ENCODE measurements at regions not wholly inside any gene's neighbourhood (a gene's known extent, or its start where the extent isn't known, plus 50 kb on each side); places are given as distances from the start of the nearest gene placed in this dataset.

GRCh38 chr11:33532720-33533385 is 167.8 kb downstream of the C11orf91 start:
- H3K23ac ChIP-seq (ENCODE audit: low read depth, low read length, poor library complexity) = no peak overlapping the region
- no peaks in the 10 kb centered on the region for H3K27me3 ChIP-seq (ENCODE audit: control insufficient read depth in 3 of 3, insufficient read depth in 3 of 3, low read depth in 1 of 3, low read length in 3 of 3)
- H3K36me3 ChIP-seq (replicated peaks in 1 of 2; ENCODE audit: control insufficient read depth in 2 of 2, insufficient read depth in 2 of 2, low read length in 2 of 2) = no peaks in the 10 kb centered on the region
- H3K9me3 ChIP-seq (replicated peaks in 1 of 2; ENCODE audit: control insufficient read depth in 2 of 2, insufficient read depth in 1 of 2, low read depth in 1 of 2, low read length in 2 of 2) = no peaks in the 10 kb centered on the region
- H3K18ac ChIP-seq (ENCODE audit: low read length) = no peak overlapping the region
- H2BK120ac ChIP-seq (ENCODE audit: low read depth, low read length) = no peak overlapping the region
- no peaks in the 10 kb centered on the region for H3K79me1 ChIP-seq (ENCODE audit: low read depth, low read length)
- DNase-seq (ENCODE audit: low spot score) = no peak
- no CpG with 5 or more reads among the region's 6 CpGs for WGBS, 2 donors (ENCODE audit: extremely low coverage in 2 of 2, insufficient read length in 2 of 2, insufficient replicate concordance in 1 of 2)
- no peak overlapping the region for H2BK12ac ChIP-seq (ENCODE audit: low read length)
- H4K8ac ChIP-seq (ENCODE audit: low read depth, low read length) = no peak overlapping the region
- H2BK15ac ChIP-seq (ENCODE audit: low read length) = no peak overlapping the region
- H3K14ac ChIP-seq (ENCODE audit: low read length) = peak overlapping the region; percentile 42
- no peak overlapping the region for H3K27ac ChIP-seq (replicated peaks; ENCODE audit: low read length)
- no peak overlapping the region for H2BK5ac ChIP-seq (ENCODE audit: low read length)
- no peak overlapping the region for H3K4ac ChIP-seq (ENCODE audit: low read length)
- no peak overlapping the region for H3K9ac ChIP-seq (ENCODE audit: low read depth, low read length, poor library complexity)
- H2AFZ ChIP-seq (ENCODE audit: low read length) = no peak overlapping the region
- no peak overlapping the region for H3K4me2 ChIP-seq (ENCODE audit: insufficient read depth, low read length, poor library complexity, severe bottlenecking)
- H3K4me1 ChIP-seq (ENCODE audit: control insufficient read depth in 2 of 2, insufficient read depth in 1 of 2, low read depth in 1 of 2, low read length in 2 of 2) = peaks cover 0 to 1% of the 10 kb centered on the region in 2 donors
- no peak overlapping the region for H2AK5ac ChIP-seq (ENCODE audit: low read depth, low read length)
- no peak overlapping the region for H3K4me3 ChIP-seq (ENCODE audit: low read length in 2 of 2)
- no peak overlapping the region for H4K91ac ChIP-seq (ENCODE audit: low read depth, low read length, poor library complexity)

- Histone ChIP-seq H3K4me2 (ENCODE audit: insufficient read depth, low read length, poor library complexity, severe bottlenecking) (no peak overlapping the region), H2BK12ac (ENCODE audit: low read length) (no peak overlapping the region), H4K91ac (ENCODE audit: low read depth, low read length, poor library complexity) (no peak overlapping the region), H2BK5ac (ENCODE audit: low read length) (peak overlapping the region; percentile 13), H4K8ac (ENCODE audit: low read depth, low read length) (no peak overlapping the region), H2AK5ac (ENCODE audit: low read depth, low read length) (no peak overlapping the region), H3K79me1 (ENCODE audit: low read depth, low read length) (no peaks in the 10 kb centered on the region), H3K4me3 (ENCODE audit: low read length in 2 of 2) (no peak overlapping the region), H2BK15ac (ENCODE audit: low read length) (no peak overlapping the region), H3K18ac (ENCODE audit: low read length) (no peak overlapping the region), H3K4me1 (ENCODE audit: control insufficient read depth in 2 of 2, insufficient read depth in 1 of 2, low read depth in 1 of 2, low read length in 2 of 2) (peaks cover 0 to 1% of the 10 kb centered on the region in 2 donors), H3K14ac (ENCODE audit: low read length) (no peak overlapping the region), H3K23ac (ENCODE audit: low read depth, low read length, poor library complexity) (no peak overlapping the region), H2BK120ac (ENCODE audit: low read depth, low read length) (no peak overlapping the region), H3K36me3 (replicated peaks in 1 of 2; ENCODE audit: control insufficient read depth in 2 of 2, insufficient read depth in 2 of 2, low read length in 2 of 2) (no peaks in the 10 kb centered on the region), H3K27me3 (ENCODE audit: control insufficient read depth in 3 of 3, insufficient read depth in 3 of 3, low read depth in 1 of 3, low read length in 3 of 3) (no peaks in the 10 kb centered on the region), H3K4ac (ENCODE audit: low read length) (no peak overlapping the region), H3K9me3 (replicated peaks in 1 of 2; ENCODE audit: control insufficient read depth in 2 of 2, insufficient read depth in 1 of 2, low read depth in 1 of 2, low read length in 2 of 2) (no peaks in the 10 kb centered on the region), H2AFZ (ENCODE audit: low read length) (no peak overlapping the region), H3K27ac (replicated peaks; ENCODE audit: low read length) (no peak overlapping the region), H3K9ac (ENCODE audit: low read depth, low read length, poor library complexity) (no peak overlapping the region)
- DNase-seq (ENCODE audit: low spot score) = no peak
- no CpG with 5 or more reads among the region's 3 CpGs for WGBS, 2 donors (ENCODE audit: extremely low coverage in 2 of 2, insufficient read length in 2 of 2, insufficient replicate concordance in 1 of 2)
Measured at GRCh38 chr11:33532257-33532656, 168.4 kb downstream of the C11orf91 start.

- Histone ChIP-seq H2AFZ (ENCODE audit: low read length) (no peak overlapping the region), H4K91ac (ENCODE audit: low read depth, low read length, poor library complexity) (no peak overlapping the region), H3K9me3 (replicated peaks in 1 of 2; ENCODE audit: control insufficient read depth in 2 of 2, insufficient read depth in 1 of 2, low read depth in 1 of 2, low read length in 2 of 2) (no peaks in the 10 kb centered on the region), H3K79me1 (ENCODE audit: low read depth, low read length) (no peaks in the 10 kb centered on the region), H2AK5ac (ENCODE audit: low read depth, low read length) (no peak overlapping the region), H3K23ac (ENCODE audit: low read depth, low read length, poor library complexity) (no peak overlapping the region), H3K27ac (replicated peaks; ENCODE audit: low read length) (no peak overlapping the region), H3K4me3 (ENCODE audit: low read length in 2 of 2) (no peak overlapping the region), H2BK120ac (ENCODE audit: low read depth, low read length) (no peak overlapping the region), H2BK5ac (ENCODE audit: low read length) (peak overlapping the region; percentile 13), H2BK15ac (ENCODE audit: low read length) (no peak overlapping the region), H3K4ac (ENCODE audit: low read length) (no peak overlapping the region), H3K9ac (ENCODE audit: low read depth, low read length, poor library complexity) (no peak overlapping the region), H3K27me3 (ENCODE audit: control insufficient read depth in 3 of 3, insufficient read depth in 3 of 3, low read depth in 1 of 3, low read length in 3 of 3) (no peaks in the 10 kb centered on the region), H3K18ac (ENCODE audit: low read length) (no peak overlapping the region), H3K14ac (ENCODE audit: low read length) (no peak overlapping the region), H4K8ac (ENCODE audit: low read depth, low read length) (no peak overlapping the region), H3K36me3 (replicated peaks in 1 of 2; ENCODE audit: control insufficient read depth in 2 of 2, insufficient read depth in 2 of 2, low read length in 2 of 2) (no peaks in the 10 kb centered on the region), H3K4me1 (ENCODE audit: control insufficient read depth in 2 of 2, insufficient read depth in 1 of 2, low read depth in 1 of 2, low read length in 2 of 2) (peaks cover 0 to 1% of the 10 kb centered on the region in 2 donors), H3K4me2 (ENCODE audit: insufficient read depth, low read length, poor library complexity, severe bottlenecking) (no peak overlapping the region), H2BK12ac (ENCODE audit: low read length) (no peak overlapping the region)
- WGBS, 2 donors (ENCODE audit: extremely low coverage in 2 of 2, insufficient read length in 2 of 2, insufficient replicate concordance in 1 of 2) = no CpG with 5 or more reads among the region's 8 CpGs
- no peak for DNase-seq (ENCODE audit: low spot score)
Measured at GRCh38 chr11:33531743-33532181, 168.9 kb downstream of the C11orf91 start.

GRCh38 chr11:33530815-33531214 is 169.8 kb downstream of the C11orf91 start:
- H3K4ac ChIP-seq (ENCODE audit: low read length) = no peak overlapping the region
- H3K23ac ChIP-seq (ENCODE audit: low read depth, low read length, poor library complexity) = no peak overlapping the region
- no peak overlapping the region for H3K18ac ChIP-seq (ENCODE audit: low read length)
- H3K4me1 ChIP-seq (ENCODE audit: control insufficient read depth in 2 of 2, insufficient read depth in 1 of 2, low read depth in 1 of 2, low read length in 2 of 2) = peaks cover 0 to 1% of the 10 kb centered on the region in 2 donors
- no peaks in the 10 kb centered on the region for H3K79me1 ChIP-seq (ENCODE audit: low read depth, low read length)
- H3K4me2 ChIP-seq (ENCODE audit: insufficient read depth, low read length, poor library complexity, severe bottlenecking) = no peak overlapping the region
- WGBS, 2 donors (ENCODE audit: extremely low coverage in 2 of 2, insufficient read length in 2 of 2, insufficient replicate concordance in 1 of 2) = no CpG with 5 or more reads among the region's 5 CpGs
- H4K91ac ChIP-seq (ENCODE audit: low read depth, low read length, poor library complexity) = no peak overlapping the region
- no peaks in the 10 kb centered on the region for H3K27me3 ChIP-seq (ENCODE audit: control insufficient read depth in 3 of 3, insufficient read depth in 3 of 3, low read depth in 1 of 3, low read length in 3 of 3)
- no peak overlapping the region for H2BK12ac ChIP-seq (ENCODE audit: low read length)
- DNase-seq (ENCODE audit: low spot score) = no peak
- no peak overlapping the region for H3K4me3 ChIP-seq (ENCODE audit: low read length in 2 of 2)
- H2BK120ac ChIP-seq (ENCODE audit: low read depth, low read length) = no peak overlapping the region
- H2AK5ac ChIP-seq (ENCODE audit: low read depth, low read length) = no peak overlapping the region
- H2BK15ac ChIP-seq (ENCODE audit: low read length) = no peak overlapping the region
- H2AFZ ChIP-seq (ENCODE audit: low read length) = no peak overlapping the region
- no peaks in the 10 kb centered on the region for H3K36me3 ChIP-seq (replicated peaks in 1 of 2; ENCODE audit: control insufficient read depth in 2 of 2, insufficient read depth in 2 of 2, low read length in 2 of 2)
- H4K8ac ChIP-seq (ENCODE audit: low read depth, low read length) = no peak overlapping the region
- no peak overlapping the region for H3K14ac ChIP-seq (ENCODE audit: low read length)
- no peak overlapping the region for H3K9ac ChIP-seq (ENCODE audit: low read depth, low read length, poor library complexity)
- no peak overlapping the region for H2BK5ac ChIP-seq (ENCODE audit: low read length)
- H3K9me3 ChIP-seq (replicated peaks in 1 of 2; ENCODE audit: control insufficient read depth in 2 of 2, insufficient read depth in 1 of 2, low read depth in 1 of 2, low read length in 2 of 2) = no peaks in the 10 kb centered on the region
- no peak overlapping the region for H3K27ac ChIP-seq (replicated peaks; ENCODE audit: low read length)
